K562 (cell line): ENCODE measurements at regions not wholly inside any gene's neighbourhood (a gene's known extent, or its start where the extent isn't known, plus 50 kb on each side); places are given as distances from the start of the nearest gene placed in this dataset.

Source experiments
- ATAC-seq: fragments of 200-7000 bp; cut with Tn5 transposase; 3 replicates; pipeline ENCODE4 v1.9.1; 2020; ENCODE audit warnings: moderate library complexity
- BruUV-seq: library from RNA; stranded (reverse); fragments of 400-500 nt; replicated peaks from 2 replicates; lab custom pipeline; 2021; lab: Mats Ljungman, UMichigan
- CTCF ChIA-PET: fragments of 300-600 bp; formaldehyde crosslinking; extraction: SDS; loops from one replicate; lab custom pipeline; 2021; ENCODE audit warnings: low intra/inter-chr PET ratio; lab: Yijun Ruan, JAX
- POLR2A ChIA-PET: fragments of 300-600, 350-650 bp; sonication (Branson Sonifier 250); formaldehyde crosslinking; extraction: SDS; loops from one replicate; lab custom pipeline; 2021; ENCODE audit warnings: antibody characterized with exemption, inconsistent platforms; lab: Yijun Ruan, JAX
- DNase-seq, 4 experiments: peaks; one replicate each; pipeline versions ENCODE4 v3.0.0 to v3.0.0-alpha.2; 2011 to 2018; ENCODE audit warnings: low spot score in 3 of 4, mixed read lengths in 3 of 4; ENCODE audit errors: extremely low read depth in 1 of 4
- FAIRE-seq: peaks from 2 replicates; lab custom pipeline; 2011; peaks lifted over from hg19 to GRCh38; lab: Jason Lieb, UNC
- H2AFZ ChIP-seq: 2 replicates; pipeline ENCODE4 v1.6.0; 2011; ENCODE audit warnings: low read depth, low read length, control low read depth, inconsistent platforms
- H3K27ac ChIP-seq: fragments of 200-600 bp; 3 replicates; pipeline ENCODE4 v1.8.0; 2011; ENCODE audit warnings: low read depth, mild to moderate bottlenecking, control low read depth, inconsistent platforms, low read length, moderate library complexity, mixed read lengths; ENCODE audit errors: extremely low read depth
- H3K27me3 ChIP-seq, 2 experiments: fragments of 300-600 bp in 1 of 2; 2 replicates in 1 of 2; 3 replicates in 1 of 2; pipeline versions ENCODE4 v1.6.0 to v1.8.0; 2011; ENCODE audit warnings: inconsistent platforms in 2 of 2, low read length in 2 of 2, mild to moderate bottlenecking in 1 of 2, mixed read lengths in 1 of 2, moderate library complexity in 1 of 2; ENCODE audit not compliant: control insufficient read depth in 2 of 2, insufficient read depth in 2 of 2
- H3K36me3 ChIP-seq: fragments of 300-600 bp; 3 replicates; pipeline ENCODE4 v1.8.0; 2011; ENCODE audit warnings: mild to moderate bottlenecking, low read length, inconsistent platforms; ENCODE audit not compliant: control insufficient read depth, insufficient read depth
- H3K4me1 ChIP-seq, 2 experiments: fragments of 200-600 bp in 1 of 2; replicated peaks in 1 of 2; 2 replicates in 1 of 2; 3 replicates in 1 of 2; pipeline versions ENCODE4 v1.5.1 to v1.8.0; 2011; ENCODE audit warnings: inconsistent platforms in 2 of 2, low read length in 2 of 2, mild to moderate bottlenecking in 1 of 2, mixed read lengths in 1 of 2, moderate library complexity in 1 of 2; ENCODE audit not compliant: control insufficient read depth in 2 of 2, insufficient read depth in 2 of 2
- H3K4me2 ChIP-seq: 2 replicates; pipeline ENCODE4 v1.6.1; 2011; ENCODE audit warnings: low read length, control low read depth, inconsistent platforms, mixed read lengths; ENCODE audit not compliant: insufficient read depth
- H3K4me3 ChIP-seq: fragments of 200-600 bp; sonication (generic), shearing (Covaris generic); 2 replicates; pipeline ENCODE4 v1.5.1; 2016; ENCODE audit warnings: control low read depth, inconsistent platforms
- H3K79me2 ChIP-seq: fragments of 200-600 bp; 3 replicates; pipeline ENCODE4 v1.8.0; 2011; ENCODE audit warnings: low read length, inconsistent platforms; ENCODE audit not compliant: control insufficient read depth, insufficient read depth
- H3K9ac ChIP-seq, 2 experiments: 2 replicates each; pipeline versions ENCODE4 v1.6.0 to v1.6.1; 2011; ENCODE audit warnings: low read depth in 2 of 2, low read length in 2 of 2, control low read depth in 1 of 2, inconsistent platforms in 1 of 2, mild to moderate bottlenecking in 1 of 2, mixed read lengths in 1 of 2; ENCODE audit not compliant: insufficient read depth in 1 of 2
- H3K9me1 ChIP-seq: one replicate; pipeline ENCODE4 v1.6.0; 2011; ENCODE audit warnings: inconsistent platforms, mild to moderate bottlenecking, low read length, moderate library complexity; ENCODE audit not compliant: control insufficient read depth, insufficient read depth
- H3K9me3 ChIP-seq: replicated peaks from 2 replicates; pipeline ENCODE4 v1.5.1; 2011; ENCODE audit warnings: low read depth, low read length, inconsistent platforms; ENCODE audit not compliant: control insufficient read depth, insufficient read depth
- H4K20me1 ChIP-seq: replicated peaks from 2 replicates; pipeline ENCODE4 v1.6.1; 2011; ENCODE audit warnings: low read length, inconsistent platforms, mixed read lengths; ENCODE audit not compliant: control insufficient read depth, insufficient read depth
- CREB1 ChIP-seq, 2 experiments: sonication (generic) in 1 of 2; formaldehyde crosslinking in 1 of 2; IDR thresholded peaks; 2 replicates each; pipeline versions ENCODE4 v1.6.1 to v1.8.0; 2012 to 2022; ENCODE audit warnings: inconsistent platforms in 1 of 2, mild to moderate bottlenecking in 1 of 2, missing genetic modification reagents in 1 of 2, moderate library complexity in 1 of 2
- FOSL1 ChIP-seq: fragments of 200-800 bp; sonication (Bioruptor generic); conservative IDR thresholded peaks from 2 replicates; pipeline ENCODE4 v1.6.1; 2016; ENCODE audit warnings: missing genetic modification characterization, missing compliant biosample characterization
- HDAC2 ChIP-seq: fragments of 450-650 bp; IDR thresholded peaks from 2 replicates; pipeline ENCODE4 v1.6.1; 2016; ENCODE audit warnings: mild to moderate bottlenecking
- WHSC1 ChIP-seq: IDR thresholded peaks from one replicate; pipeline ENCODE4 v1.6.1; 2012; ENCODE audit warnings: low read length, control low read depth, inconsistent platforms
- WGBS: fragments of 100-300 bp; shearing (Covaris generic); methylation state at CpG from one replicate; pipeline ENCODE4 v1.1.6; 2016; ENCODE audit warnings: low coverage, mixed read lengths; ENCODE audit not compliant: insufficient coverage; ENCODE audit errors: missing lambda C conversion rate; 5-methylcytosine and 5-hydroxymethylcytosine counted together
- in situ Hi-C: fragments of 300-500 bp; cut with MboI; formaldehyde crosslinking; loops from 4 replicates; pipeline ENCODE4 v1.15.0; 2018; ENCODE audit warnings: inconsistent platforms, mixed read lengths
- intact Hi-C: fragments of 100-400 bp; cut with micrococcal nuclease; formaldehyde crosslinking; loops from 2 replicates; pipeline ENCODE4 v1.14.2; 2022
- TF ChIP-seq, protein P1 (sequence below), 3 experiments: IDR thresholded peaks in 2 of 3; conservative IDR thresholded peaks in 1 of 3; 2 replicates each; pipeline ENCODE4 v1.5.1; 2011 to 2012; ENCODE audit warnings: low read length in 3 of 3, mild to moderate bottlenecking in 3 of 3, control low read depth in 2 of 3, improper control_type of control experiment in 1 of 3, inconsistent platforms in 1 of 3, low read depth in 1 of 3, mixed read lengths in 1 of 3, moderate library complexity in 1 of 3; ENCODE audit not compliant: insufficient read depth in 2 of 3
- TF ChIP-seq, protein P2 (sequence below): fragments of 450-650 bp; IDR thresholded peaks from 2 replicates; pipeline ENCODE4 v1.6.1; 2016; ENCODE audit warnings: low read depth
- TF ChIP-seq, protein P3 (sequence below): fragments of 250-450 bp; sonication (Bioruptor Pico); IDR thresholded peaks from 2 replicates; pipeline ENCODE4 v1.4.0; 2020; ENCODE audit warnings: mild to moderate bottlenecking, moderate library complexity

DNA sequence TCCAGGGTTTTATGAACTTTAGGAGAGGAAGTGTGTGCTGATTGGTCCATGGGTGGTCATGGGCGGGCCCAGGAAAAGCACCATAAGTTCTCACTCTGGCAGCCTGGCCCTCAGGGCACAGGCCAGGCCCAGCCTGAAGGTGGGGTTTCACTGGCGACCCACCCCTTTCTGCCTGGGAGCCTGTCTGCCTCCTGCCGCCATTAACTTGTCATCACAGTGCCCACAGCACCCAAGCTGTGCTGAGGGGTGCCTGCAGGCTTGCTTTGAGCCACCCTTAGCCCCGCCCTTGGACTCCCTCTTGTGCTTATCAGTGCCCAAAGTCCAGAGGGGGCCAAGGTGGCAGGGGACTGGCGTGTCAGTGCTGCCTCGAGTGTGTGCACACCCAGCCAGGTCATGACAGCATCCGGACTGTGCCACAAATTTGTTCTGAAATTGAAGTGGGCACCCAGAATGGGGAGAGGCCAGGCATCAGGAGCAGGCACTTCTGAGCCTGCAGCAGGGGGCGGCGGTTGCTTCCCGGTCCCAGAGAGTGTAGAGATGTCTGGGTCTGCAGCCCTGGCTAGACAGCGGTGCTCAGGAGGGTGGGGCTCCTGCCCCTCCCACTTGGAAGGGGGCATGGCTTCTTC lies 455.6 kb downstream of the TMA16 start:
- FAIRE-seq (no peak), DNase-seq (no peak)
- H3K79me2 ChIP-seq, result no peaks in the 10 kb centered on the region
- no peak for TF ChIP-seq CREB1 (IDR thresholded peaks at IDR 0.05)
- TF ChIP-seq CREB1 (CRISPR knock-in tag; IDR thresholded peaks at IDR 0.05), result no peak
- no peak for TF ChIP-seq FOSL1 (tag)
- TF ChIP-seq, protein P1, sequence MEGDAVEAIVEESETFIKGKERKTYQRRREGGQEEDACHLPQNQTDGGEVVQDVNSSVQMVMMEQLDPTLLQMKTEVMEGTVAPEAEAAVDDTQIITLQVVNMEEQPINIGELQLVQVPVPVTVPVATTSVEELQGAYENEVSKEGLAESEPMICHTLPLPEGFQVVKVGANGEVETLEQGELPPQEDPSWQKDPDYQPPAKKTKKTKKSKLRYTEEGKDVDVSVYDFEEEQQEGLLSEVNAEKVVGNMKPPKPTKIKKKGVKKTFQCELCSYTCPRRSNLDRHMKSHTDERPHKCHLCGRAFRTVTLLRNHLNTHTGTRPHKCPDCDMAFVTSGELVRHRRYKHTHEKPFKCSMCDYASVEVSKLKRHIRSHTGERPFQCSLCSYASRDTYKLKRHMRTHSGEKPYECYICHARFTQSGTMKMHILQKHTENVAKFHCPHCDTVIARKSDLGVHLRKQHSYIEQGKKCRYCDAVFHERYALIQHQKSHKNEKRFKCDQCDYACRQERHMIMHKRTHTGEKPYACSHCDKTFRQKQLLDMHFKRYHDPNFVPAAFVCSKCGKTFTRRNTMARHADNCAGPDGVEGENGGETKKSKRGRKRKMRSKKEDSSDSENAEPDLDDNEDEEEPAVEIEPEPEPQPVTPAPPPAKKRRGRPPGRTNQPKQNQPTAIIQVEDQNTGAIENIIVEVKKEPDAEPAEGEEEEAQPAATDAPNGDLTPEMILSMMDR (IDR thresholded peaks at IDR 0.05 in 2 of 3, conservative IDR thresholded peaks at IDR 0.05 in 1 of 3; ENCODE audit: insufficient read depth in 2 of 3, low read depth in 1 of 3, low read length in 3 of 3), result no peak
- TF ChIP-seq, protein P2, sequence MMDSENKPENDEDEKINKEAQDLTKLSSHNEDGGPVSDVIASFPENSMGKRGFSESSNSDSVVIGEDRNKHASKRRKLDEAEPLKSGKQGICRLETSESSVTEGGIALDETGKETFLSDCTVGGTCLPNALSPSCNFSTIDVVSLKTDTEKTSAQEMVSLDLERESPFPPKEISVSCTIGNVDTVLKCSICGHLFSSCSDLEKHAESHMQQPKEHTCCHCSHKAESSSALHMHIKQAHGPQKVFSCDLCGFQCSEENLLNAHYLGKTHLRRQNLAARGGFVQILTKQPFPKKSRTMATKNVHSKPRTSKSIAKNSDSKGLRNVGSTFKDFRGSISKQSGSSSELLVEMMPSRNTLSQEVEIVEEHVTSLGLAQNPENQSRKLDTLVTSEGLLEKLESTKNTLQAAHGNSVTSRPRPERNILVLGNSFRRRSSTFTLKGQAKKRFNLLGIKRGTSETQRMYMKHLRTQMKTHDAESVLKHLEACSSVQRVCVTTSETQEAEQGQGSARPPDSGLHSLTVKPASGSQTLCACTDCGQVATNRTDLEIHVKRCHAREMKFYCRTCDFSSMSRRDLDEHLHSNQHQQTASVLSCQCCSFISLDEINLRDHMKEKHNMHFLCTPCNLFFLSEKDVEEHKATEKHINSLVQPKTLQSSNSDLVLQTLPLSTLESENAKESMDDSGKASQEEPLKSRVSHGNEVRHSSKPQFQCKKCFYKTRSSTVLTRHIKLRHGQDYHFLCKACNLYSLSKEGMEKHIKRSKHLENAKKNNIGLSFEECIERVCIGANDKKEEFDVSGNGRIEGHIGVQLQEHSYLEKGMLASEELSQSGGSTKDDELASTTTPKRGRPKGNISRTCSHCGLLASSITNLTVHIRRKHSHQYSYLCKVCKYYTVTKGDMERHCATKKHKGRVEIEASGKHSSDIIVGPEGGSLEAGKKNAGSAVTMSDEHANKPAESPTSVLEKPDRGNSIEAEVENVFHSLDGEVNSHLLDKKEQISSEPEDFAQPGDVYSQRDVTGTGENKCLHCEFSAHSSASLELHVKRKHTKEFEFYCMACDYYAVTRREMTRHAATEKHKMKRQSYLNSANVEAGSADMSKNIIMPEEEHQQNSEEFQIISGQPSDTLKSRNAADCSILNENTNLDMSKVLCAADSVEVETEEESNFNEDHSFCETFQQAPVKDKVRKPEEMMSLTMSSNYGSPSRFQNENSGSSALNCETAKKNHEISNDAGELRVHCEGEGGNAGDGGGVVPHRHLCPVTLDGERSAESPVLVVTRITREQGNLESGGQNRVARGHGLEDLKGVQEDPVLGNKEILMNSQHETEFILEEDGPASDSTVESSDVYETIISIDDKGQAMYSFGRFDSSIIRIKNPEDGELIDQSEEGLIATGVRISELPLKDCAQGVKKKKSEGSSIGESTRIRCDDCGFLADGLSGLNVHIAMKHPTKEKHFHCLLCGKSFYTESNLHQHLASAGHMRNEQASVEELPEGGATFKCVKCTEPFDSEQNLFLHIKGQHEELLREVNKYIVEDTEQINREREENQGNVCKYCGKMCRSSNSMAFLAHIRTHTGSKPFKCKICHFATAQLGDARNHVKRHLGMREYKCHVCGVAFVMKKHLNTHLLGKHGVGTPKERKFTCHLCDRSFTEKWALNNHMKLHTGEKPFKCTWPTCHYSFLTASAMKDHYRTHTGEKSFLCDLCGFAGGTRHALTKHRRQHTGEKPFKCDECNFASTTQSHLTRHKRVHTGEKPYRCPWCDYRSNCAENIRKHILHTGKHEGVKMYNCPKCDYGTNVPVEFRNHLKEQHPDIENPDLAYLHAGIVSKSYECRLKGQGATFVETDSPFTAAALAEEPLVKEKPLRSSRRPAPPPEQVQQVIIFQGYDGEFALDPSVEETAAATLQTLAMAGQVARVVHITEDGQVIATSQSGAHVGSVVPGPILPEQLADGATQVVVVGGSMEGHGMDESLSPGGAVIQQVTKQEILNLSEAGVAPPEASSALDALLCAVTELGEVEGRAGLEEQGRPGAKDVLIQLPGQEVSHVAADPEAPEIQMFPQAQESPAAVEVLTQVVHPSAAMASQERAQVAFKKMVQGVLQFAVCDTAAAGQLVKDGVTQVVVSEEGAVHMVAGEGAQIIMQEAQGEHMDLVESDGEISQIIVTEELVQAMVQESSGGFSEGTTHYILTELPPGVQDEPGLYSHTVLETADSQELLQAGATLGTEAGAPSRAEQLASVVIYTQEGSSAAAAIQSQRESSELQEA, result no peak
- no peak for TF ChIP-seq WHSC1
- TF ChIP-seq, protein P3, sequence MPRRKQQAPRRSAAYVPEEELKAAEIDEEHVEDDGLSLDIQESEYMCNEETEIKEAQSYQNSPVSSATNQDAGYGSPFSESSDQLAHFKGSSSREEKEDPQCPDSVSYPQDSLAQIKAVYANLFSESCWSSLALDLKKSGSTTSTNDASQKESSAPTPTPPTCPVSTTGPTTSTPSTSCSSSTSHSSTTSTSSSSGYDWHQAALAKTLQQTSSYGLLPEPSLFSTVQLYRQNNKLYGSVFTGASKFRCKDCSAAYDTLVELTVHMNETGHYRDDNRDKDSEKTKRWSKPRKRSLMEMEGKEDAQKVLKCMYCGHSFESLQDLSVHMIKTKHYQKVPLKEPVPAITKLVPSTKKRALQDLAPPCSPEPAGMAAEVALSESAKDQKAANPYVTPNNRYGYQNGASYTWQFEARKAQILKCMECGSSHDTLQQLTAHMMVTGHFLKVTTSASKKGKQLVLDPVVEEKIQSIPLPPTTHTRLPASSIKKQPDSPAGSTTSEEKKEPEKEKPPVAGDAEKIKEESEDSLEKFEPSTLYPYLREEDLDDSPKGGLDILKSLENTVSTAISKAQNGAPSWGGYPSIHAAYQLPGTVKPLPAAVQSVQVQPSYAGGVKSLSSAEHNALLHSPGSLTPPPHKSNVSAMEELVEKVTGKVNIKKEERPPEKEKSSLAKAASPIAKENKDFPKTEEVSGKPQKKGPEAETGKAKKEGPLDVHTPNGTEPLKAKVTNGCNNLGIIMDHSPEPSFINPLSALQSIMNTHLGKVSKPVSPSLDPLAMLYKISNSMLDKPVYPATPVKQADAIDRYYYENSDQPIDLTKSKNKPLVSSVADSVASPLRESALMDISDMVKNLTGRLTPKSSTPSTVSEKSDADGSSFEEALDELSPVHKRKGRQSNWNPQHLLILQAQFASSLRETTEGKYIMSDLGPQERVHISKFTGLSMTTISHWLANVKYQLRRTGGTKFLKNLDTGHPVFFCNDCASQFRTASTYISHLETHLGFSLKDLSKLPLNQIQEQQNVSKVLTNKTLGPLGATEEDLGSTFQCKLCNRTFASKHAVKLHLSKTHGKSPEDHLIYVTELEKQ (CRISPR knock-in tag), result no peak
- no peak for TF ChIP-seq HDAC2

More for the DNA sequence above, 455.6 kb downstream of the TMA16 start:
- CTCF ChIA-PET, result no interaction called here
- no peak for ATAC-seq
- Histone ChIP-seq H3K4me3 (no peak overlapping the region), H3K9ac (no peak overlapping the region), H3K9me1 (no peaks in the 10 kb centered on the region), H2AFZ (no peak overlapping the region), H3K36me3 (no peaks in the 10 kb centered on the region), H3K4me2 (no peak overlapping the region), H4K20me1 (no peaks in the 10 kb centered on the region), H3K9me3 (no peaks in the 10 kb centered on the region; the same call in 1 of the 2 replicates), H3K27me3 (no peaks in the 10 kb centered on the region), H3K4me1 (no peaks in the 10 kb centered on the region), H3K27ac (no peak overlapping the region)
- 2% methylated on average over 11 of the region's 11 CpGs for WGBS
- BruUV-seq, result no TSS peak
- POLR2A ChIA-PET, result no interaction called here
- in situ Hi-C loops, result no loop called here
- intact Hi-C loops, result no loop called here
